H9 (cell line): ENCODE measurements at regions not wholly inside any gene's neighbourhood (a gene's known extent, or its start where the extent isn't known, plus 50 kb on each side); places are given as distances from the start of the nearest gene placed in this dataset.

Experiments used
- DNase-seq: peaks from one replicate; pipeline ENCODE4 v3.0.0-alpha.2; 2017
- H2AFZ ChIP-seq: one replicate; pipeline ENCODE4 v1.6.1; 2013; ENCODE audit warnings: mild to moderate bottlenecking, low read length, control low read depth, moderate library complexity
- H2AK5ac ChIP-seq: 2 replicates; pipeline ENCODE4 v1.6.1; 2013; ENCODE audit warnings: low read length, control low read depth, mixed read lengths; ENCODE audit not compliant: insufficient read length
- H2BK120ac ChIP-seq: one replicate; pipeline ENCODE4 v1.6.1; 2013; ENCODE audit warnings: low read depth, mild to moderate bottlenecking, low read length, control low read depth, inconsistent platforms; ENCODE audit not compliant: poor library complexity, severe bottlenecking
- H2BK12ac ChIP-seq: 2 replicates; pipeline ENCODE4 v1.6.1; 2013; ENCODE audit warnings: low read length, control low read depth, mixed read lengths, low read depth; ENCODE audit not compliant: insufficient read length
- H2BK15ac ChIP-seq: 2 replicates; pipeline ENCODE4 v1.6.1; 2013; ENCODE audit warnings: low read depth, low read length, control low read depth
- H2BK20ac ChIP-seq: one replicate; pipeline ENCODE4 v1.6.1; 2013; ENCODE audit warnings: low read depth, mild to moderate bottlenecking, low read length, control low read depth, inconsistent platforms; ENCODE audit not compliant: poor library complexity, severe bottlenecking
- H2BK5ac ChIP-seq: 2 replicates; pipeline ENCODE4 v1.6.1; 2013; ENCODE audit warnings: low read length, control low read depth, mixed read lengths; ENCODE audit not compliant: insufficient read length
- H3K14ac ChIP-seq: 2 replicates; pipeline ENCODE4 v1.6.1; 2013; ENCODE audit warnings: low read length, control low read depth; ENCODE audit not compliant: insufficient read depth
- H3K18ac ChIP-seq: 2 replicates; pipeline ENCODE4 v1.6.1; 2013; ENCODE audit warnings: low read depth, mild to moderate bottlenecking, mixed read lengths, low read length, control low read depth; ENCODE audit not compliant: insufficient read length
- H3K23ac ChIP-seq: 2 replicates; pipeline ENCODE4 v1.6.1; 2013; ENCODE audit warnings: low read length, control low read depth, mixed read lengths, low read depth; ENCODE audit not compliant: insufficient read length
- H3K23me2 ChIP-seq: 2 replicates; pipeline ENCODE4 v1.6.1; 2013; ENCODE audit warnings: low read depth, mild to moderate bottlenecking, mixed read lengths, low read length, control low read depth; ENCODE audit not compliant: insufficient read length, poor library complexity, severe bottlenecking
- H3K27ac ChIP-seq: 2 replicates; pipeline ENCODE4 v1.5.1; 2013; ENCODE audit warnings: low read length, control low read depth, mixed read lengths, low read depth; ENCODE audit not compliant: insufficient read length
- H3K27me3 ChIP-seq: 2 replicates; pipeline ENCODE4 v1.6.1; 2013; ENCODE audit warnings: low read length, control low read depth, inconsistent platforms; ENCODE audit not compliant: insufficient read depth
- H3K4ac ChIP-seq: 2 replicates; pipeline ENCODE4 v1.6.1; 2013; ENCODE audit warnings: low read depth, mild to moderate bottlenecking, control low read depth, inconsistent platforms, low read length, moderate library complexity
- H3K4me1 ChIP-seq: 2 replicates; pipeline ENCODE4 v1.6.1; 2013; ENCODE audit warnings: low read length, control low read depth, inconsistent platforms; ENCODE audit not compliant: insufficient read depth
- H3K4me2 ChIP-seq: 2 replicates; pipeline ENCODE4 v1.6.1; 2013; ENCODE audit warnings: low read length, control low read depth, mixed read lengths; ENCODE audit not compliant: insufficient read length, insufficient read depth
- H3K56ac ChIP-seq: 2 replicates; pipeline ENCODE4 v1.6.1; 2013; ENCODE audit warnings: low read depth, mild to moderate bottlenecking, mixed read lengths, low read length, control low read depth; ENCODE audit not compliant: insufficient read length
- H3K79me1 ChIP-seq: 2 replicates; pipeline ENCODE4 v1.6.1; 2013; ENCODE audit warnings: low read depth, mild to moderate bottlenecking, moderate library complexity, low read length, control low read depth, inconsistent platforms; ENCODE audit not compliant: insufficient read depth, poor library complexity, severe bottlenecking
- H3K79me2 ChIP-seq: 2 replicates; pipeline ENCODE4 v1.6.1; 2013; ENCODE audit warnings: low read length, control low read depth, inconsistent platforms; ENCODE audit not compliant: insufficient read depth
- H3K9ac ChIP-seq: 2 replicates; pipeline ENCODE4 v1.6.1; 2013; ENCODE audit warnings: low read length, control low read depth, mixed read lengths; ENCODE audit not compliant: insufficient read length; ENCODE audit errors: extremely low read depth
- H3K9me3 ChIP-seq: one replicate; pipeline ENCODE4 v1.6.1; 2013; ENCODE audit warnings: low read depth, low read length, inconsistent platforms; ENCODE audit not compliant: control insufficient read depth
- H3T11ph ChIP-seq: one replicate; pipeline ENCODE4 v1.6.1; 2013; ENCODE audit warnings: mild to moderate bottlenecking, low read length, control low read depth, inconsistent platforms
- H4K20me1 ChIP-seq: one replicate; pipeline ENCODE4 v1.6.1; 2013; ENCODE audit not compliant: control insufficient read depth, insufficient read length, insufficient read depth
- H4K5ac ChIP-seq: 2 replicates; pipeline ENCODE4 v1.6.1; 2013; ENCODE audit warnings: low read depth, mild to moderate bottlenecking, mixed read lengths, low read length, control low read depth; ENCODE audit not compliant: insufficient read length
- H4K8ac ChIP-seq: replicated peaks from 2 replicates; pipeline ENCODE4 v1.6.1; 2013; ENCODE audit warnings: low read length, control low read depth, mixed read lengths, low read depth; ENCODE audit not compliant: insufficient read length
- H4K91ac ChIP-seq: 2 replicates; pipeline ENCODE4 v1.6.1; 2013; ENCODE audit warnings: low read depth, mild to moderate bottlenecking, moderate library complexity, mixed read lengths, low read length, control low read depth; ENCODE audit not compliant: insufficient read length
- H3K27ac Mint-ChIP-seq, 3 experiments: 2 replicates in 2 of 3; 3 replicates in 1 of 3; pipeline ENCODE4 v1.8.0; 2020 to 2021; ENCODE audit warnings: mixed read lengths in 3 of 3, mild to moderate bottlenecking in 1 of 3, moderate library complexity in 1 of 3
- H3K27me3 Mint-ChIP-seq: 2 replicates; pipeline ENCODE4 v1.8.0; 2021; ENCODE audit warnings: low read depth, mild to moderate bottlenecking, moderate library complexity, mixed read lengths
- H3K36me3 Mint-ChIP-seq, 3 experiments: 2 replicates in 2 of 3; 3 replicates in 1 of 3; pipeline ENCODE4 v1.8.0; 2020 to 2021; ENCODE audit warnings: low read depth in 3 of 3, mixed read lengths in 3 of 3; ENCODE audit not compliant: insufficient read depth in 1 of 3
- H3K4me1 Mint-ChIP-seq, 2 experiments: 2 replicates each; pipeline ENCODE4 v1.8.0; 2020; ENCODE audit warnings: mixed read lengths in 2 of 2
- H3K4me3 Mint-ChIP-seq, 2 experiments: 2 replicates in 1 of 2; 3 replicates in 1 of 2; pipeline ENCODE4 v1.8.0; 2020 to 2021; ENCODE audit warnings: mild to moderate bottlenecking in 2 of 2, mixed read lengths in 2 of 2, moderate library complexity in 1 of 2
- H3K9me3 Mint-ChIP-seq, 2 experiments: 2 replicates in 1 of 2; 3 replicates in 1 of 2; pipeline ENCODE4 v1.8.0; 2020; ENCODE audit warnings: mild to moderate bottlenecking in 2 of 2, mixed read lengths in 2 of 2, moderate library complexity in 1 of 2
- WGBS: extraction: QIAGEN DNeasy Blood & Tissue Kit; methylation state at CpG from one replicate; pipeline ENCODE4 v1.1.7; 2013; ENCODE audit warnings: missing lambda C conversion rate, low lambda C conversion rate, mixed read lengths; ENCODE audit not compliant: insufficient read length; ENCODE audit errors: extremely low coverage; 5-methylcytosine and 5-hydroxymethylcytosine counted together
- TF ChIP-seq, protein P1 (sequence below): fragments of 200-600 bp; sonication (generic); conservative IDR thresholded peaks from 3 replicates; pipeline ENCODE4 v1.8.0; 2021; ENCODE audit warnings: antibody characterized with exemption, mild to moderate bottlenecking

- no peak overlapping the region for H3K27ac ChIP-seq
- no peaks in the 10 kb centered on the region for H3K27me3 Mint-ChIP-seq
- no peaks in the 10 kb centered on the region for H3K79me2 ChIP-seq
- no peaks in the 10 kb centered on the region for H4K20me1 ChIP-seq
- H2BK120ac ChIP-seq = no peak overlapping the region
- H2AK5ac ChIP-seq = no peak overlapping the region
- H3K9me3 ChIP-seq = no peaks in the 10 kb centered on the region
- H2AFZ ChIP-seq = no peak overlapping the region
- 0 out of 2 replicates have a peak, but pooled peaks cover 3% of the 10 kb centered on the region for H3K4me1 ChIP-seq
- H2BK15ac ChIP-seq = no peak overlapping the region
- H3K4me2 ChIP-seq = no peak overlapping the region
- H3K4ac ChIP-seq = no peak overlapping the region
- H2BK12ac ChIP-seq = no peak overlapping the region
- no peaks in the 10 kb centered on the region for H3K27me3 ChIP-seq
- H4K5ac ChIP-seq = no peak overlapping the region
- peaks cover 4 to 15% of the 10 kb centered on the region in 2 experiments for H3K4me1 Mint-ChIP-seq
- TF ChIP-seq, protein P1, sequence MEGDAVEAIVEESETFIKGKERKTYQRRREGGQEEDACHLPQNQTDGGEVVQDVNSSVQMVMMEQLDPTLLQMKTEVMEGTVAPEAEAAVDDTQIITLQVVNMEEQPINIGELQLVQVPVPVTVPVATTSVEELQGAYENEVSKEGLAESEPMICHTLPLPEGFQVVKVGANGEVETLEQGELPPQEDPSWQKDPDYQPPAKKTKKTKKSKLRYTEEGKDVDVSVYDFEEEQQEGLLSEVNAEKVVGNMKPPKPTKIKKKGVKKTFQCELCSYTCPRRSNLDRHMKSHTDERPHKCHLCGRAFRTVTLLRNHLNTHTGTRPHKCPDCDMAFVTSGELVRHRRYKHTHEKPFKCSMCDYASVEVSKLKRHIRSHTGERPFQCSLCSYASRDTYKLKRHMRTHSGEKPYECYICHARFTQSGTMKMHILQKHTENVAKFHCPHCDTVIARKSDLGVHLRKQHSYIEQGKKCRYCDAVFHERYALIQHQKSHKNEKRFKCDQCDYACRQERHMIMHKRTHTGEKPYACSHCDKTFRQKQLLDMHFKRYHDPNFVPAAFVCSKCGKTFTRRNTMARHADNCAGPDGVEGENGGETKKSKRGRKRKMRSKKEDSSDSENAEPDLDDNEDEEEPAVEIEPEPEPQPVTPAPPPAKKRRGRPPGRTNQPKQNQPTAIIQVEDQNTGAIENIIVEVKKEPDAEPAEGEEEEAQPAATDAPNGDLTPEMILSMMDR = no peak
- H4K91ac ChIP-seq = no peak overlapping the region
- H3K27ac Mint-ChIP-seq = no peak overlapping the region
- H3K9me3 Mint-ChIP-seq = no peaks in the 10 kb centered on the region; a peak in 1 of 5 replicates
- no peaks in the 10 kb centered on the region for H3K79me1 ChIP-seq
- no peak overlapping the region for H4K8ac ChIP-seq
- no peak overlapping the region for H2BK20ac ChIP-seq
- WGBS = no CpG with 5 or more reads among the region's 3 CpGs
- H2BK5ac ChIP-seq = no peak overlapping the region
- no peak overlapping the region for H3K14ac ChIP-seq
- H3K56ac ChIP-seq = no peak overlapping the region
- no peak overlapping the region for H3K4me3 Mint-ChIP-seq
- peaks cover 0 to 4% (median 0%) of the 10 kb centered on the region in 3 experiments; a peak in 3 of 7 replicates for H3K36me3 Mint-ChIP-seq
- no peak overlapping the region for H3T11ph ChIP-seq
- H3K23ac ChIP-seq = no peak overlapping the region
- DNase-seq = no peak
- H3K23me2 ChIP-seq = no peaks in the 10 kb centered on the region
- no peak overlapping the region for H3K18ac ChIP-seq
- H3K9ac ChIP-seq = no peak overlapping the region
These were observed 588.7 kb upstream of the CBLB start for GRCh38 chr3:106457281-106458180.
